ENCODE measurements at regions not wholly inside any gene's neighbourhood (a gene's known extent, or its start where the extent isn't known, plus 50 kb on each side); places are given as distances from the start of the nearest gene placed in this dataset.

DNA sequence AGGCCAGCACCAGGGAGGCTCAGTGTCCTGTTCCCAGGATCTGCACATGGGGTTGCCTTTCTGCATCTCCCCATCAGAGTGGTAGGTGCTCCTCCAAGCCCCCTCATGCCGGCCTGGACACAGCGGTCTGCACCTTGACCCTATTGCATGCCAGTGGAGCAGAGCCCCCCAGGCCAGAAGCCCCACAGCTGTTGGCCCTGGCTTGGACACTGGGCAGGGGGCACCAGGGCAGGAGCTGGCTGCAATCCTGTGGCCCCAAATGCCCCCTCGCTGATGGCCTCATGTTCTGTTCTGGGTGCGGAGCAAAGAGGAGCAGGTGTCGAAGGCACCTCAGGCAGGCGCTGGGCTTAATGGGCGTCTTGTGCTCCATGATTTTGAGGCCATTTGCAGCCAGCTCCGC lies 62.7 kb downstream of the CCDC74A start:
- TF ChIP-seq GATA2 (IDR thresholded peaks at IDR 0.05; ENCODE audit: low read depth, low read length) (no peak), GATA3 (IDR thresholded peaks at IDR 0.05; ENCODE audit: low read depth, low read length) (no peak)

Measured in SH-SY5Y (cell line).